M059J (cell line): ENCODE measurements at regions not wholly inside any gene's neighbourhood (a gene's known extent, or its start where the extent isn't known, plus 50 kb on each side); places are given as distances from the start of the nearest gene placed in this dataset.

Experiments used
- DNase-seq: peaks from one replicate; pipeline ENCODE4 v3.0.0-alpha.2; 2012; ENCODE audit warnings: low read depth

- DNase-seq = peak; percentile 43
These were observed 139.4 kb upstream of the TSC22D2 start for GRCh38 chr3:150268426-150269391.

GRCh38 chr3:150267288-150267687, 140.8 kb upstream of the TSC22D2 start:
- no peak for DNase-seq

GRCh38 chr3:150265305-150265704, 142.8 kb upstream of the TSC22D2 start:
- DNase-seq = no peak

GRCh38 chr3:150264561-150265279, 143.4 kb upstream of the TSC22D2 start:
- DNase-seq = no peak

- no peak for DNase-seq
These were observed 146.1 kb upstream of the TSC22D2 start for GRCh38 chr3:150261958-150262357.

GRCh38 chr3:150261418-150261817, 146.7 kb upstream of the TSC22D2 start:
- DNase-seq = no peak

GRCh38 chr3:150260398-150260710, 147.7 kb upstream of the TSC22D2 start:
- DNase-seq = no peak

GRCh38 chr3:150259526-150260397, 148.3 kb upstream of the TSC22D2 start:
- no peak for DNase-seq

- DNase-seq = no peak
These were observed 151.3 kb upstream of the TSC22D2 start for GRCh38 chr3:150256782-150257181.

GRCh38 chr3:150256318-150256717, 151.8 kb upstream of the TSC22D2 start:
- peak; percentile 37 for DNase-seq

- DNase-seq = no peak
These were observed 152.3 kb upstream of the TSC22D2 start for GRCh38 chr3:150255826-150256225.

GRCh38 chr3:150255413-150255812, 152.7 kb upstream of the TSC22D2 start:
- DNase-seq = no peak

- DNase-seq = no peak
These were observed 153.8 kb upstream of the TSC22D2 start for GRCh38 chr3:150254309-150254708.

GRCh38 chr3:150253622-150254021, 154.5 kb upstream of the TSC22D2 start:
- peak; percentile 78 for DNase-seq

GRCh38 chr3:150252462-150252861, 155.6 kb upstream of the TSC22D2 start:
- peak; percentile 71 for DNase-seq

- DNase-seq = peak; percentile 91
These were observed 156.7 kb upstream of the TSC22D2 start for GRCh38 chr3:150251187-150252062.

- DNase-seq = no peak
These were observed 158.2 kb upstream of the TSC22D2 start for GRCh38 chr3:150249779-150250470.

- DNase-seq = no peak
These were observed 159.0 kb upstream of the TSC22D2 start for GRCh38 chr3:150248888-150249681.

- peak; percentile 88 for DNase-seq
These were observed 159.8 kb upstream of the TSC22D2 start for GRCh38 chr3:150248116-150248887.
